DOHH2 (cell line): ENCODE measurements at regions not wholly inside any gene's neighbourhood (a gene's known extent, or its start where the extent isn't known, plus 50 kb on each side); places are given as distances from the start of the nearest gene placed in this dataset.
"Not testable (repeated sequence)": the region's sequence is repeated elsewhere in the genome, so short reads cannot be mapped to it uniquely, and the experiment has no call there.

Experiments
- H3F3A ChIP-seq: fragments of 200-600 bp; sonication (generic), shearing (Covaris generic); 2 replicates; pipeline ENCODE4 v1.6.0; 2016; ENCODE audit warnings: antibody characterized with exemption, mild to moderate bottlenecking; ENCODE audit not compliant: control insufficient read depth, insufficient read depth
- H3K27ac ChIP-seq: fragments of 200-600 bp; sonication (generic); 2 replicates; pipeline ENCODE4 v1.5.1; 2014; ENCODE audit warnings: low read depth, mild to moderate bottlenecking, low read length, moderate library complexity
- H3K27me3 ChIP-seq: fragments of 200-600 bp; sonication (generic); 2 replicates; pipeline ENCODE4 v1.6.1; 2014; ENCODE audit warnings: mild to moderate bottlenecking, low read length, mixed read lengths; ENCODE audit not compliant: control insufficient read depth
- H3K36me3 ChIP-seq: fragments of 200-600 bp; sonication (generic); 2 replicates; pipeline ENCODE4 v1.6.1; 2014; ENCODE audit warnings: mild to moderate bottlenecking, low read length, moderate library complexity, mixed read lengths; ENCODE audit not compliant: control insufficient read depth
- H3K4me1 ChIP-seq: fragments of 200-600 bp; sonication (generic); 2 replicates; pipeline ENCODE4 v1.6.1; 2014; ENCODE audit warnings: mild to moderate bottlenecking, low read length, mixed read lengths; ENCODE audit not compliant: control insufficient read depth
- H3K4me2 ChIP-seq: fragments of 200-600 bp; sonication (generic); 2 replicates; pipeline ENCODE4 v1.6.0; 2014; ENCODE audit warnings: mild to moderate bottlenecking, low read length, moderate library complexity
- H3K4me3 ChIP-seq: fragments of 200-600 bp; sonication (generic); 2 replicates; pipeline ENCODE4 v1.5.1; 2014; ENCODE audit warnings: mild to moderate bottlenecking, low read length, mixed read lengths
- H3K79me2 ChIP-seq: fragments of 200-600 bp; sonication (generic); 2 replicates; pipeline ENCODE4 v1.6.1; 2014; ENCODE audit warnings: mild to moderate bottlenecking, low read length, mixed read lengths; ENCODE audit not compliant: control insufficient read depth
- H3K9me2 ChIP-seq: fragments of 200-600 bp; sonication (generic); replicated peaks from 2 replicates; pipeline ENCODE4 v1.6.1; 2014; ENCODE audit warnings: mild to moderate bottlenecking, low read length, mixed read lengths; ENCODE audit not compliant: control insufficient read depth
- H3K9me3 ChIP-seq: fragments of 200-600 bp; sonication (generic); 2 replicates; pipeline ENCODE4 v1.6.1; 2014; ENCODE audit warnings: antibody characterized with exemption, low read length, mixed read lengths; ENCODE audit not compliant: control insufficient read depth, insufficient read depth
- H4K20me1 ChIP-seq: fragments of 200-600 bp; sonication (generic); 2 replicates; pipeline ENCODE4 v1.6.0; 2014; ENCODE audit warnings: low read depth, mild to moderate bottlenecking, antibody characterized with exemption, low read length, moderate library complexity; ENCODE audit not compliant: control insufficient read depth, insufficient read depth
- CTCF ChIP-seq: fragments of 200-600 bp; sonication (generic); IDR thresholded peaks from one replicate; pipeline ENCODE4 v1.5.1; 2014; ENCODE audit warnings: antibody characterized with exemption, mild to moderate bottlenecking, low read depth, low read length; ENCODE audit not compliant: poor library complexity, severe bottlenecking
- EZH2phosphoT487 ChIP-seq: fragments of 200-600 bp; sonication (generic); IDR thresholded peaks from 2 replicates; pipeline ENCODE4 v1.6.1; 2017; ENCODE audit warnings: borderline replicate concordance, mild to moderate bottlenecking, antibody characterized with exemption, low read length, moderate library complexity, mixed read lengths

GRCh38 chrX:92209936-92210335 is 430.8 kb downstream of the PCDH11X start:
- no peak overlapping the region for H3K4me2 ChIP-seq
- H3K36me3 ChIP-seq = no peaks in the 10 kb centered on the region
- no peak overlapping the region for H3K27ac ChIP-seq
- TF ChIP-seq CTCF (no peak), EZH2phosphoT487 (no peak)
- no peaks in the 10 kb centered on the region for H3K27me3 ChIP-seq
- no peak overlapping the region for H3K4me3 ChIP-seq
- no peaks in the 10 kb centered on the region for H4K20me1 ChIP-seq
- no peaks in the 10 kb centered on the region for H3K4me1 ChIP-seq
- no peaks in the 10 kb centered on the region for H3K9me2 ChIP-seq
- no peaks in the 10 kb centered on the region for H3F3A ChIP-seq
- no peaks in the 10 kb centered on the region for H3K9me3 ChIP-seq
- H3K79me2 ChIP-seq = no peaks in the 10 kb centered on the region

DNA sequence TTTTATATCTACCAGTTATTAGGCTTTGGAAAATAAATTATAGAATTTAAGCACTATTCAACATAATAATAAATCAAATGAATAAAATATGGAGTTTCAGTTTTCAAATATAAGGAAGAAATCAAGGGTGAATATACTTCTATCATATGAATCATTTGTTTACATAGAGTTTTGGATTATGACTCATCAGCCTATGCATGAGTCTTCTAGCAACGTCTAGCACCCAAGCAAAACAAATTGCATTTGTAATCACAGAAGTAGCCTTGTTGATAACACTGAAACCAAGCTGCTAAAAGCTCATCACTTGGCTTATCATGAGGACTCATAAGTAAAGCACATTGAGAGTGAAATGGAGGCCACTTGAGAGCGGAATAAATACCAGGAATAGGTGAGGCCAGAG is 434.6 kb downstream of the PCDH11X start:
- Histone ChIP-seq H3K4me2 (no peak overlapping the region), H3K4me3 (no peak overlapping the region), H3K9me3 (no peaks in the 10 kb centered on the region), H4K20me1 (no peaks in the 10 kb centered on the region), H3K9me2 (no peaks in the 10 kb centered on the region), H3K27me3 (no peaks in the 10 kb centered on the region), H3K79me2 (no peaks in the 10 kb centered on the region), H3K4me1 (no peaks in the 10 kb centered on the region), H3K27ac (no peak overlapping the region), H3F3A (no peaks in the 10 kb centered on the region), H3K36me3 (no peaks in the 10 kb centered on the region)
- TF ChIP-seq EZH2phosphoT487 (no peak), CTCF (no peak)

DNA sequence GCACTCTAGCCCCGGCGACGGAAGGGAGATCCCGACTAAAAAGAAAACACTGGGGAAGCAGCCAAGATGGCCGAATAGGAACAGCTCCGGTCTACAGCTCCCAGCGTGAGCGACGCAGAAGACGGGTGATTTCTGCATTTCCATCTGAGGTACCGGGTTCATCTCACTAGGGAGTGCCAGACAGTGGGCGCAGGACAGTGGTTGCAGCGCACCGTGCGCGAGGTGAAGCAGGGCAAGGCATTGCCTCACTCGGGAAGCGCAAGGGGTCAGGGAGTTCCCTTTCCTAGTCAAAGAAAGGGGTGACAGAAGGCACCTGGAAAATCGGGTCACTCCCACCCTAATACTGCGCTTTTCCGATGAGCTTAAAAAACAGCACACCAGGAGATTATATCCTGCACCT is 435.8 kb downstream of the PCDH11X start:
- H3K36me3 ChIP-seq, H3K9me2 ChIP-seq, H3K4me3 ChIP-seq, H3K27me3 ChIP-seq, H3K4me2 ChIP-seq, H3K4me1 ChIP-seq, H3F3A ChIP-seq, H3K27ac ChIP-seq, H3K9me3 ChIP-seq, H4K20me1 ChIP-seq, H3K79me2 ChIP-seq: not testable (repeated sequence)

- Histone ChIP-seq H3F3A (no peaks in the 10 kb centered on the region), H3K4me1 (no peaks in the 10 kb centered on the region), H3K9me3 (no peaks in the 10 kb centered on the region), H3K79me2 (no peaks in the 10 kb centered on the region), H3K27me3 (no peaks in the 10 kb centered on the region), H3K27ac (no peak overlapping the region), H3K36me3 (no peaks in the 10 kb centered on the region), H3K4me3 (no peak overlapping the region), H3K9me2 (no peaks in the 10 kb centered on the region), H3K4me2 (no peak overlapping the region), H4K20me1 (no peaks in the 10 kb centered on the region)
- TF ChIP-seq EZH2phosphoT487 (no peak), CTCF (no peak)
These were observed 445.2 kb downstream of the PCDH11X start for GRCh38 chrX:92224406-92224805.
